ENCODE measurements at regions not wholly inside any gene's neighbourhood (a gene's known extent, or its start where the extent isn't known, plus 50 kb on each side); places are given as distances from the start of the nearest gene placed in this dataset.

- Mint-ChIP-seq H3K9me3 (no peaks in the 10 kb centered on the region), H3K27ac (no peak overlapping the region), H3K4me3 (no peak overlapping the region), H3K36me3 (ENCODE audit: low read depth) (no peaks in the 10 kb centered on the region), H3K4me1 (no peaks in the 10 kb centered on the region), H3K27me3 (ENCODE audit: low read depth) (no peaks in the 10 kb centered on the region)
- TF ChIP-seq CTCF (IDR thresholded peaks at IDR 0.05; ENCODE audit: unreplicated experiment in 3 of 3): no peak
These were observed 112.6 kb downstream of the TMA16 start for GRCh38 chr4:163606896-163607691.

GRCh38 chr4:163609019-163609418 is 114.5 kb downstream of the TMA16 start:
- H3K4me3 Mint-ChIP-seq: no peak overlapping the region
- no peak for TF ChIP-seq CTCF (IDR thresholded peaks at IDR 0.05; ENCODE audit: unreplicated experiment in 3 of 3)
- no peaks in the 10 kb centered on the region for H3K36me3 Mint-ChIP-seq (ENCODE audit: low read depth)
- no peak overlapping the region for H3K27ac Mint-ChIP-seq
- no peaks in the 10 kb centered on the region for H3K27me3 Mint-ChIP-seq (ENCODE audit: low read depth)
- H3K4me1 Mint-ChIP-seq: no peaks in the 10 kb centered on the region
- no peaks in the 10 kb centered on the region for H3K9me3 Mint-ChIP-seq

GRCh38 chr4:163610648-163611047 is 116.2 kb downstream of the TMA16 start:
- TF ChIP-seq CTCF (IDR thresholded peaks at IDR 0.05; ENCODE audit: unreplicated experiment in 3 of 3): no peak
- H3K27ac Mint-ChIP-seq: no peak overlapping the region
- no peaks in the 10 kb centered on the region for H3K9me3 Mint-ChIP-seq
- H3K4me1 Mint-ChIP-seq: no peaks in the 10 kb centered on the region
- H3K27me3 Mint-ChIP-seq (ENCODE audit: low read depth): no peaks in the 10 kb centered on the region
- no peak overlapping the region for H3K4me3 Mint-ChIP-seq
- H3K36me3 Mint-ChIP-seq (ENCODE audit: low read depth): no peaks in the 10 kb centered on the region

- Mint-ChIP-seq H3K27me3 (ENCODE audit: low read depth) (no peaks in the 10 kb centered on the region), H3K27ac (no peak overlapping the region), H3K9me3 (no peaks in the 10 kb centered on the region)
These were observed 116.7 kb downstream of the TMA16 start for GRCh38 chr4:163611182-163611581.

GRCh38 chr4:163611784-163612445 is 117.4 kb downstream of the TMA16 start:
- TF ChIP-seq CTCF (IDR thresholded peaks at IDR 0.05; ENCODE audit: unreplicated experiment in 3 of 3): no peak
- Mint-ChIP-seq H3K4me1 (no peaks in the 10 kb centered on the region), H3K27me3 (ENCODE audit: low read depth) (no peaks in the 10 kb centered on the region), H3K27ac (no peak overlapping the region), H3K36me3 (ENCODE audit: low read depth) (no peaks in the 10 kb centered on the region), H3K4me3 (no peak overlapping the region), H3K9me3 (no peaks in the 10 kb centered on the region)

More at GRCh38 chr4:163611182-163611581, 116.7 kb downstream of the TMA16 start:
- Mint-ChIP-seq H3K36me3 (ENCODE audit: low read depth) (no peaks in the 10 kb centered on the region), H3K4me1 (no peaks in the 10 kb centered on the region), H3K4me3 (no peak overlapping the region)
- TF ChIP-seq CTCF (IDR thresholded peaks at IDR 0.05; ENCODE audit: unreplicated experiment in 3 of 3): no peak

Data from nephron (organoid).